Neuron (in vitro differentiated cells): ENCODE measurements at regions not wholly inside any gene's neighbourhood (a gene's known extent, or its start where the extent isn't known, plus 50 kb on each side); places are given as distances from the start of the nearest gene placed in this dataset.

Experiments used
- H2AFZ ChIP-seq: one replicate; pipeline ENCODE4 v1.6.1; 2013; ENCODE audit warnings: low read depth, mild to moderate bottlenecking, inconsistent platforms, low read length, moderate library complexity
- H3K27me3 ChIP-seq: one replicate; pipeline ENCODE4 v1.6.1; 2013; ENCODE audit warnings: low read length; ENCODE audit not compliant: insufficient read depth
- H3K36me3 ChIP-seq: one replicate; pipeline ENCODE4 v1.6.1; 2013; ENCODE audit warnings: low read length; ENCODE audit not compliant: insufficient read depth
- H3K4me1 ChIP-seq: one replicate; pipeline ENCODE4 v1.6.1; 2013; ENCODE audit warnings: low read length; ENCODE audit not compliant: insufficient read depth
- H3K4me3 ChIP-seq: 2 replicates; pipeline ENCODE4 v1.5.1; 2013; ENCODE audit warnings: mild to moderate bottlenecking, low read length, moderate library complexity
- H3K9me3 ChIP-seq: one replicate; pipeline ENCODE4 v1.6.1; 2013; ENCODE audit warnings: low read length

GRCh38 chr11:100545970-100546369, 141.1 kb upstream of the ARHGAP42 start:
- H3K27me3 ChIP-seq = no peaks in the 10 kb centered on the region
- H3K4me1 ChIP-seq = no peaks in the 10 kb centered on the region
- no peaks in the 10 kb centered on the region for H3K36me3 ChIP-seq
- H2AFZ ChIP-seq = no peak overlapping the region
- no peak overlapping the region for H3K4me3 ChIP-seq
- H3K9me3 ChIP-seq = no peaks in the 10 kb centered on the region

- H3K4me3 ChIP-seq = no peak overlapping the region
- H3K27me3 ChIP-seq = no peaks in the 10 kb centered on the region
Observed at GRCh38 chr11:100546714-100547113, 140.4 kb upstream of the ARHGAP42 start.

GRCh38 chr11:100550298-100550697, 136.8 kb upstream of the ARHGAP42 start:
- H3K27me3 ChIP-seq = no peaks in the 10 kb centered on the region
- no peak overlapping the region for H2AFZ ChIP-seq

More at GRCh38 chr11:100546714-100547113, 140.4 kb upstream of the ARHGAP42 start:
- Histone ChIP-seq H2AFZ (no peak overlapping the region), H3K4me1 (no peaks in the 10 kb centered on the region), H3K36me3 (no peaks in the 10 kb centered on the region), H3K9me3 (no peaks in the 10 kb centered on the region)

GRCh38 chr11:100550912-100551632, 136.0 kb upstream of the ARHGAP42 start:
- Histone ChIP-seq H2AFZ (no peak overlapping the region), H3K4me1 (peaks cover 8% of the 10 kb centered on the region), H3K4me3 (no peak overlapping the region), H3K36me3 (no peaks in the 10 kb centered on the region), H3K27me3 (no peaks in the 10 kb centered on the region), H3K9me3 (no peaks in the 10 kb centered on the region)

More at GRCh38 chr11:100550298-100550697, 136.8 kb upstream of the ARHGAP42 start:
- Histone ChIP-seq H3K4me1 (peaks cover 4% of the 10 kb centered on the region), H3K9me3 (no peaks in the 10 kb centered on the region), H3K36me3 (no peaks in the 10 kb centered on the region), H3K4me3 (no peak overlapping the region)

- Histone ChIP-seq H3K4me3 (no peak overlapping the region), H3K4me1 (peaks cover 8% of the 10 kb centered on the region), H3K9me3 (no peaks in the 10 kb centered on the region), H2AFZ (no peak overlapping the region), H3K36me3 (no peaks in the 10 kb centered on the region), H3K27me3 (no peaks in the 10 kb centered on the region)
Observed at GRCh38 chr11:100555931-100556330, 131.2 kb upstream of the ARHGAP42 start.

- Histone ChIP-seq H3K27me3 (no peaks in the 10 kb centered on the region), H3K9me3 (no peaks in the 10 kb centered on the region), H2AFZ (no peak overlapping the region), H3K4me1 (peaks cover 8% of the 10 kb centered on the region), H3K36me3 (no peaks in the 10 kb centered on the region), H3K4me3 (no peak overlapping the region)
Observed at GRCh38 chr11:100556781-100557180, 130.3 kb upstream of the ARHGAP42 start.

- no peaks in the 10 kb centered on the region for H3K9me3 ChIP-seq
- H3K36me3 ChIP-seq = no peaks in the 10 kb centered on the region
- H3K27me3 ChIP-seq = no peaks in the 10 kb centered on the region
- no peak overlapping the region for H3K4me3 ChIP-seq
- H2AFZ ChIP-seq = no peak overlapping the region
- peaks cover 4% of the 10 kb centered on the region for H3K4me1 ChIP-seq
Observed at GRCh38 chr11:100557830-100558611, 129.1 kb upstream of the ARHGAP42 start.

GRCh38 chr11:100560606-100561005, 126.5 kb upstream of the ARHGAP42 start:
- no peaks in the 10 kb centered on the region for H3K27me3 ChIP-seq
- no peaks in the 10 kb centered on the region for H3K36me3 ChIP-seq
- H3K4me1 ChIP-seq = peaks cover 4% of the 10 kb centered on the region
- no peak overlapping the region for H3K4me3 ChIP-seq
- no peaks in the 10 kb centered on the region for H3K9me3 ChIP-seq
- no peak overlapping the region for H2AFZ ChIP-seq

GRCh38 chr11:100561323-100561722, 125.8 kb upstream of the ARHGAP42 start:
- no peaks in the 10 kb centered on the region for H3K36me3 ChIP-seq

GRCh38 chr11:100562128-100562527, 125.0 kb upstream of the ARHGAP42 start:
- Histone ChIP-seq H3K9me3 (no peaks in the 10 kb centered on the region), H3K36me3 (no peaks in the 10 kb centered on the region), H3K4me3 (no peak overlapping the region), H3K4me1 (no peaks in the 10 kb centered on the region), H3K27me3 (no peaks in the 10 kb centered on the region), H2AFZ (no peak overlapping the region)

More at GRCh38 chr11:100561323-100561722, 125.8 kb upstream of the ARHGAP42 start:
- Histone ChIP-seq H3K27me3 (no peaks in the 10 kb centered on the region), H3K4me3 (no peak overlapping the region), H3K4me1 (no peaks in the 10 kb centered on the region), H3K9me3 (no peaks in the 10 kb centered on the region), H2AFZ (no peak overlapping the region)

- no peaks in the 10 kb centered on the region for H3K27me3 ChIP-seq
- no peaks in the 10 kb centered on the region for H3K9me3 ChIP-seq
- no peaks in the 10 kb centered on the region for H3K36me3 ChIP-seq
- H2AFZ ChIP-seq = no peak overlapping the region
- H3K4me1 ChIP-seq = no peaks in the 10 kb centered on the region
- H3K4me3 ChIP-seq = no peak overlapping the region
Observed at GRCh38 chr11:100563541-100564280, 123.4 kb upstream of the ARHGAP42 start.

- Histone ChIP-seq H3K27me3 (no peaks in the 10 kb centered on the region), H3K9me3 (no peaks in the 10 kb centered on the region), H3K4me3 (no peak overlapping the region), H3K4me1 (peaks cover 2% of the 10 kb centered on the region), H3K36me3 (no peaks in the 10 kb centered on the region), H2AFZ (no peak overlapping the region)
Observed at GRCh38 chr11:100573911-100574513, 113.1 kb upstream of the ARHGAP42 start.
